ENCODE measurements at regions not wholly inside any gene's neighbourhood (a gene's known extent, or its start where the extent isn't known, plus 50 kb on each side); places are given as distances from the start of the nearest gene placed in this dataset.

DNA sequence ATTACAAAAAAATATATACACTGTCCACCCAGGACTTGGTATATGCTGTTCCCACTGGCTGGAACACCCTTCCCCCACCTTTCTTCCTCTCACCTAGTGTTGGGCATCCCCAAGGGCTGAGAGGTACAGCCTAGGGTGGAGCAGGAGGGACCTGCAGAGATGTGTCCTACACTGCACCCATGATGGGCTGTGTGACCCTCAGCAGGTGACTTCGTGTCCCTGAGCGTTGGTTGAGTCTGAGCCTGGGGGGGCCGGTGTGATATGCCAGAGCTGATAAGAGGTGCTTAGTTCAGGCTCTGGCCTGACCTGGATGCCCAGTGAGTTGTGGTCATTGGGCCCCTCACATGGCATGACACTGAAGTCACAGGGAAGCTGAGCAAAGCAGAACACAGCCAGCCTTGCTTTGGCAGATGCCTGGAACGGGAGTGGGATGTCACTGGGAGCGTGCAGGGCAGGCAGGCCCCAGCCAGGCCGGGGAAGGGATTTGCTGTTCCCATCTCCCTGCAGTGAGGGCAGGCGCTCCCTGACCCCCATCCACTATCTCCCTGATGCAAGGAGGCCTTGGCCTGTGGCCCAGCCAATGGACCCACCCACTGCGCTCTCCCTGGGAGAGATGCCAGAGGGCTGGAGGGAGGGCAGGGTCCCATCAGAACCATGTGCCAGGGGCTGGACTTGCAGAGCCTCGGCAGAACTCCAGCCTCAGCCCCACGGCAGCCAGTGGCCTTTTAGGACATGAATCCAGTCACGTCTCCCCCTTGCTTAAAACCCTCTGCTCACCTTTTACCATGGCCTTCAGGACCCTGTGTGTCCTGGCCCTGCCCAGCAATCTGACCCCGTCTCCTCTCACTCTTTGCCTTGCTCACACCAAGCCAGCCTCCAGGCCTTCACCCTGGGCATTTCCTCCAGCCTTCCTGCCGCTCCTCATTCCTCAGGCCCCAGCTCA is 138.9 kb downstream of the MN1 start:
- no peak for DNase-seq

DNA sequence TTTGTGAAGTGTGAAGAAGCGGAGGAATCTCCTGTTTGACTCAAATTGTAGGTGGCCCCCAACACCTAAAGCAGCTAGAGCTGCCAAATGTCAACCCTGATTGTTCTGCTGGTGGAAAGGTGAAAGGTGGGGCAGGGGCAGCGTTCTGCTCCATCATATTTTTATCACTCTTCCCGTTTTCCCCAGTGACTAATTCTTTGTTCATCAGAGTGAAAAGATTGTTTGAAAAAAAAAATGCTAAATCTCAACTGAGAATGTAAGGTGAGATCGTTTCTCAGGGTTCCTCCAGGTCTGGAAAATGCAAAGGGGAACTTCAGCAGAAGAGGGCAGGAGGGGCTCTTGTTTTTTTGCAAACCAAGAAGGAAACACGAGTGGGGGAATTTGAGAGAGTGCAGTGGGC is 137.7 kb downstream of the MN1 start:
- DNase-seq = no peak

DNA sequence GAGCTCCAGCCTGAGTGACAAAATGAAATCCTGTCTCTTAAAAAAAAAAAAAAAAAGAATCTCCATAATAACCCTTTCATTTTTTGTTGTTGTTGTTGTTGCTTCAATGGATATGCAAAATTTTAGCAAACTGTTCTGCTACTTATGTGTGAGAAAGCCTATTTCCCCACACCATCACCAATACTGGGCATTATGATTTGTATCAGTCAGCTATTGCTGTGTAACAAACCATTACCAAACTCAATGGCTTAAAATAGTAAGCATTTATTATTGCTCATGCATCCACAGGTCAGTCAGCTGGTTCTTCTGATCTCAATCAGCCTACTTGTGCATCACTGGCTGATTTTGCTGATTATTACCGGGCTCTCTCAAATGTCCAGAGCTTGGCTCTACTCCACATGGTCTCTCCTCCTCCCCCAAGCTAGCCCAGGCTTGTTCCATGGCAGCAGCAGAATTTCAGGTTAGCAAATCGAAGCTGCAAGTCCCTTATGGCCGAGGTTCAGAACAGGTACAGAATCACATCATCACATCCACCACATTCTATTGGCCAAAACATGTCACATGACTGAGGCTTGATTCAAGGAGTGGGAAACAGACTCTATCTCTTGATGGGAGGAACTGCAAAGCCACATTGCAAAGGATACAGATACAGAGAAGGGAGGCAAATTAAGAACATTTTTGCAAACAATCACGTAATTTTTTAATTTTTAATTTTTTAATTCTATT is 135.1 kb downstream of the MN1 start:
- DNase-seq = no peak

DNA sequence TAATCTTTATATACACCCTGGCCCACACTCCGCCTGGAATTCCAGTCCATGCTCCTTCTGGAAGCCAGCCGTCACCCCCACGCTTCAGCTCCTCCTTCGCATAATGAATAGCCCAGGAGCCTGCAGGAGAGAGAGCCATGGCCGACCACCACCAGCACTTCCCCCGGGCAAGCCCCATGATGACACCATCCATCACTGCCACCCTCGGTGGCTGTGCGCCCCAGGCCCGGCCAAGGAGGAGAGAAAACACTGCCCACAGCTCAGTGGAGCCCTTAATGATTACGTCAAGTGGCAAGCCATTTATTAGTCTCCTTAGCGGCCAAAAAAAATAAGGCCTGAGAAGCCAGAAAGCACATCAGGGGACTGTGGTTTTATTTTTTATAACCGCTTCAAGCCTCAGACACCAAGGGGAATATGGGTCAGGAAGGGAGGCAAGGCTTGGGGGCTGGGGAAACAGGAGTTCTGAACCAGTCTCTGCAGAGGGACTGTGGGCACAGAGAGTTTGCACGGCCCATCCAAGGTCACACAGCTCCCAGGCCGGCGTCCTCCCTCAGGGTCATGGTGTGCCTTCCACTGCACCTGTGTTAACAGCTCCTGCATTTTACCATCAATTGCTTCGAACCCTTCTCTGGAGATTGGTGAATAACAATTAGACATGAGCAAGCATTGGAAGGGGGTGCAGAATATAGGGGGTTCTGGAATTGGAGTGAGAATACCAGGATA is 134.3 kb downstream of the MN1 start:
- no peak for DNase-seq

DNA sequence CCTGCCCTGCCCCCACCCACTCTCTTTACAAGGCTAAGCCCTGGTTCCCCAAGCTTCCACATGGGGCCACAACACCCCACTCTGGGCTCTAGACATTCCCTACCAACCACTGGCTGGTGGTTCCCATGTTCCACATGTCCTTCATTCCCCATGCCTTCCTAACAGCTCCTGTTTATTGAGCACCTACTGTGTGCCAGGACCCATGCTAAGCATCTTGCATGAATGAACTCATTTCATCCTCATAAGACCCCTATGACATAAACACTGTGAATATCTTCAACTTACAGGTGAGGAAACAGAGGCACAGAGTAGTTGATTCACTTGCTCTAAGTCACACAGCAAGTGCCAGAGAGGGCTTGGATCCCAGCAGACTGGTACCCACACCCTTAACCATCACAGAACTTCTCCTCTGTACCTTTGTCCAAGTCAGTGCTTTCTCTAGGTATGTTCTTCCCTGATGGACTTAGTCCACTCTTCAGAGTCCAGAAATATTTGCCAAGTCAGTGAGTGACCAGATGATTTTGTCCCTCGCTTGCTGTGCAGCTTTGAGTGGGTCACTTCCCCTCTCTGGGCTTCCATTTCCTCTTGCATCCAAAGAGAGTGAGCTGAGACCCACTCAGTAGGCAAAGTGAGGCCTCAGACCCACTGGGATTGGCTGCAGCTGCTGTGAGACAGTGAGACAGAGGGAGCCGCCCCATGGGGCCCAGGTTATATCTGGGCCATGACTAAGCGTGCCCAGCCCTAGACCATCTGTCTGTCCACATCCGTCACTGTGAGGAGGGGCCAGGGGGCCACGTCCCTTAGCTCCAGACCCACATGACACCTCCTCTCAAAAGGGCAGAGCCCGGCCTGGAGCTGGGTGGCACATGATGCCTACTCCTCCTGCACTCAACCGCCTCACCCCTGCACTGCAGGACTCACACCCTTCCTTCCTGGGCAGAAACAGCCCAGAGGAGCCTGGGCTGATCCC is 132.4 kb downstream of the MN1 start:
- DNase-seq = no peak

DNA sequence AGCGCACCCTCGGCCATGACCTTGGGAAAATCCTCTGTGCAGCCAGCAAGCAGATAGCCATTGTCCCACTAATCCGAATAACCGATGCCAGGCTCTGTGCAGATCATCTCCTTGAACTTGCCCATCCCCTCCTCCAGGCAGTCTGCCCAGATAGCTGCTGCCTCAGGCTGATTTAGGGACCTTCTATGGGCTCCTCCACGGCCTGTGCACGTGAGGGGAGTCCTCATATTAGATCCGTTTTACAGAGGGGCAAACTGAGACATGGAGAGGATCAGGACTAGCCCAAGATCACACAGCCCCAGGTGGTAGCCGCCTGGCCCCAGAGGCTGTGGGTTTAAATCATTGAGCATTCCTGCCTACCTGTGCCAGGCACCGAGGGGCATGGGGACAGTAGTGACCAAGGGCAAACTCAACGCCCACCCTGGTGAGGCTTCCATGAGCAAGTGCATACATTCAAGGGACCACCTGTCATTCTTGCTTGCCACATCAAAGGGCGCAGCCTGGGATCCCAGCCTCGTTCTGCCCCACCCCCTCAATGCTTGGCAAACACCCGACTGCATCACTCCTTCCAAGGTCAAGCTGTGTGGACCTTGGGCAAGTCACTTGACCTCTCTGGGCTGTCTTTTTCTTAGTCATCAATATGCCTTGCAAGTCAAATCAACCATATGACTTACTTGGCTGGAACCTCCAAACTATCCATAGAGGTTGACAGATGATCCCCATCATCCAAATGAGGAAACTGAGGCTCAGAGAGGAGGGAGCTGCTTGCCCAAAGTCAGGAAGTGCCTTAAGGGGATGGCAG is 131.6 kb downstream of the MN1 start:
- DNase-seq = no peak

DNA sequence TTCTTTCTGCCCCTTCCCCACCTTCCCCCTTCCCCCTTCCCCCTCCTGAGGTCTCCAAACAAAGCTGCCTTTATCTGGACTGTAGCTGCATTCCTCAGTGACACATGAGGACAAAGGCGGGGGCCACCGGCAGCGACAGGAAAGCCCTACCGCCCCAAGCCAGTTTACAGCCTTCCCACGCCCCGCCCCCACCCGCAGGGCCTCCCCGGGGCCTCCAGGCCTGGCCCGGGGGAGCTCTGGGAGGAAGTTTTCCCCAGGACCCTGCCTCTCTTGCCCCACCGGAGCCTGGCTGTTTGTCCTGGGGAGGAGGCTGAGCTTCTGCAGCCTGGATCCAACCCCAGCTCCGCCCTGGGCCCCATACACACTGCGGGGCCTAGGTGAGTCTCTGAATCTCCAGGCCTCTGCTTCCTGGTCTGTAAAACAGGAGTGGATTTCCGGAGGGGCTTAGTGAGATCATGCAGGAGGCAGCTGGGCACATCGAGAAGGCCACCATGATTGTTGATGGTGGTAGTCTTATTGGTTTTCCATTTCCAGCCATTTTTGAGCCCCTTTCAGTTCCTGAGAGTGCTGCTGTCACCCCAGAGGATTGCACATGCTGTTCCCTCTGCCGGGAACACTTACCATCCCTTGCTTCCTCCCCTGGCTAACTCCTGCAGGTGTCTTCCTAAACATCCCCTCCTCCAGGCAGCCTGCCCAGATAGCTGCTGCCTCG is 130.7 kb downstream of the MN1 start:
- DNase-seq = no peak

DNA sequence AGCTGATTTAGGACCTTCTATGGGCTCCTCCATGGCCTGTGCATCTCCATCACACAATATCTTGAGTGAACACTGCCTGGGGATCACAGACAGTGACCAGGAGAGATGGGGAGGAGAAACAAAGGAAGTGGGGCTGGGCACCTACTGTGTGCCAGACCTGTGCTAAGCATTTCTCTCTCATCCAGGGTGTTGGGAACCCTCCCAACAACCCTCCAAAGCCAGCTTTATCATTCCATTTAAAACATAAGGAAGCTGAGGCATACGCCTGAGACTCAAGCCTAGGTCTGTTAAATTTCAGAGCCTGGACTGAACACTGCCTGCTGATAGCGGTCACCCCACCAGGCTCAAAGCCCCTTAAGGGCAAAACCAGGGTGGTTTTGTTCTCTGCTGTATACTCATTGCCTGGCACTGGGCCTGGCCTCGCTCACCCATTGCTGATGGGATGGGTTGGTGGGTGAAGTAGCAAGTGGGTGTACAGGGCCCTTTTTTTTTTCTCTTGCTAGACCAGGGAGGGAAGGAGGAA is 130.1 kb downstream of the MN1 start:
- no peak for DNase-seq

DNA sequence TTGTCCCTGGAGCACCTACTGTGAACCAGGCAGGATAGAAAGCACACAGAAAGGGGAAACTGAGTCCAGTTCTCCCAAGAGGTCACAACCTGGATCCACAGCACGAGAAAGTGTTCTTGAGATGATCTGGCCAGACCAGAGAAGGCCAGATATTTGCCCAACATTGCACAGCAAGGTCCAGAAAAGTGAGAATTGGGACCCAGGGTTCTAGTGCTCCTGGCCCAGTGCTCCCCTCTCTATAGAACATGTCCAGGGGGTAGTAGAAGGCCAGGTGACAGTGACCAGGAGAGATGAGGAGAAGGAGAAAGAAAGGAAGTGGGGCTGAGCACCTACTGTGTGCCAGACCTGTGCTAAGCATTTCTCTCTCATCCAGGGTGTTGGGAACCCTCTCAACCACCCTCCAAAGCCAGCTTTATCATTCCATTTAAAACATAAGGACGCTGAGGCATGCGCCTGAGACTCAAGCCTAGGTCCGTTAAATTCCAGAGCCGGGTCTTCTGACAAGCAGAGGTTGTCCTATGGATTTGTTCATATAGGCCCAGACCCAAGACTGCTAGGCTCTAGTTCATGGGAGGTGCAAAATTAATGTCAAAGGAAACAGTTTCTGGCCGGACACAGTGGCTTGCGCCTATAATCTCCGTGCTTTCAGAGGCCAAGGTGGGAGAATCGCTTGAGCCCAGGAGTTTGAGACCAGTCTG is 128.7 kb downstream of the MN1 start:
- DNase-seq = no peak

DNA sequence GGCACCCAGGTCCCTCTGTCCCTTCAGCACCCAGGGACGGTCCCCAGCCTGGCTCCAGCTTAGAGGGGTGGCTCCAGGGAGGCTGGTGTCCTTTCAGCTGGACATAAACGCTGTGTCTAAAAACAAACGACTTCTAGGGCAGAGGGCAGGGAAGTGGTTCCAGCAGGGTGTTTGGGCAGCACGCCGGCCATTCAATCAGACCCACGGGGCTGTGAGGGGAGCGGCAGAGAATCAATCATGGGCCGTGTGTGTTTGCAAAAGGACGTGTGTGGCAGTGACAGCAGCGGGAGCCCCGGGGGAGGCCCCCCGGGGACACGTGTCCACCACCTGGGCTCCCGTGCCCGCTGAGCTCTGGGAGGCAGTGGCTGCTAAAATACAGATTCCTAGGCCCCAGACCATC is 127.7 kb downstream of the MN1 start:
- no peak for DNase-seq

DNA sequence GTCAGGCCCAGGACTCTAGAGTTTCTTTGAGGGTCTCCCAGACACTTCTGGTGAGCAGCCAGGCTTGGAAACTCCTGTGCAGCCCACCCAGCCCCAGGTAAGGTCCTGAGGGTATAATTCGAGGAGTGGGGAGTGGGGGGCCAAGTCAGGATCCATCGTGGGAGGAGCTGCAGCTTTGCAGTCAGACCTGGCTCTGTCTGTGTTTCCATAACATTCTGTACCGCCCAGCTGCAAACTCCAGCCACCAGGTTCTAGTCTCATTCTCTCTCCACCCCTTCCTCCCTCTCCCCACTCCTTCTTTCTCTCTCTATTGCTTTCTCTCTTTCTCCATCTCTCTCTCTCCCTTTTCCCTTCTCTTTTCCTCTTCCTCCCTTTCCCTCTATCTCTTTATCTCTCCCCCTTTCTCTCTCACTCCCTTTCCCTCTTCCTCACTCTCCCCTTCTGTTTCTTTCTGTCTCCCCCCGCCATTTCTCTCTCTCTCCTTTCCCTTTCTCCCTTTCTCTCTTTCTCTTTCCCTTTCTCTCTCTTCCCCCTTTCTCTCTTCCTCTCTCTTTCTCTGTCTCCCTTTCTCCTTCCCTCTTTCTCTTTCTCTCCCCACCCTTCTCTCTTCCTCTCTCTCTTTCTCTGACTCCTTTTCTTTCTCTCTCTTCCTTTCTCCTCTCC is 127.2 kb downstream of the MN1 start:
- DNase-seq = no peak

DNA sequence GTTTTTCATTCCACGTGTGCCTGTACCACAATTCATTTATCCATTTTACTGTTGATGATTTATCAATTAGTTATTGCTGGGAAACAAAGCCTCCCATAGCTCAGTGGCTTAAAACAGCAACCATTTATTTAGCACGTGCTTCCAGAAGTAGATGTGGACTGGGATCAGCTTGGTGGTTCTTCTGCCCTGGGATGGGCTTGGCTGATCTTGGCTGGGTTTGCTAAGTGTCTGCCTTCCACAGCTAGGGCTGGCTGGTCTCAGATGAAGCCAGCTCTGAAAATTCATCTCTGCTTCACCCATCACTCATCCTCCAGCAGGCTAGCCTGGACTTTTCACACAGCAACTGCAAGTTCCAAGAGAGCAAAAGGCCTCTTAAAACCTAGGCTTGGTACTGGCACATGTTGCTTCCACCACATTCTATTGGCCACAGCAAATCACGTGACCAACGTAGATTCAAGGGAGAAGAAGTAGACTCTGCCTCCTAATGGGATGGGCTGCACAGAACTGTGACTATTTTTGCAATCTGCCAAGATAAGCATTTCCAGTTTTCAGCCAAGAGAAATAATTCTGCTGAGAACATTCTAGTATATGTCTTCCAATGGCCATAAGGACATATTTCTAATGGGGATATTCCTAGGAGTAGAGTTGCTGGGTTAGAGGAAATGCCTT is 124.9 kb downstream of the MN1 start:
- no peak for DNase-seq

DNA sequence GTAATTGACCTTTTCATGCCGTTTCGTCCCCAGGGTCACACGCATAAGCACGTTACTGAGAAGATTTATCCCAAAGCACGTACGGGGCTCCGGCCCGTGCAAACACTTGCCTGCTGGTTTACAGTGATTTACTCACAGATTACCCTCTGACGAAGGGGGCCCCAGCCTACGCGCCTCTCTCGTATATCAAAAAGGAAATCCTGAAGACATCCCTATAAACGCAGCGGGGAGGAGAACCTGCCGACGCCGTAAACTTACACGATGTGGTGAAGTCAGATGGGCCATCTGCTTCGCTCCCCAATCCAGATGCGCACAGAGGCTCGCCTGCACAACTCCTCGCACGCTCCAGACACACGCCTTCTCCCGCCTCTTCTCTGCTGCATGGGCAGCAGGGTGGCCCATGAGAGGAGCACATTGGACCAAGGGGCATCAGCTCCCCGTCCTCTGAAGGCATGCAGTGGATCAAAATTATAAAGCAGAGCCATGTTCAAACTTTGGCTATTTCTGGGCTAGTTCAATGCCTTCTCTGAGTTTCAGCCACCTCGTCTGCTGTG is 123.6 kb downstream of the MN1 start:
- no peak for DNase-seq

DNA sequence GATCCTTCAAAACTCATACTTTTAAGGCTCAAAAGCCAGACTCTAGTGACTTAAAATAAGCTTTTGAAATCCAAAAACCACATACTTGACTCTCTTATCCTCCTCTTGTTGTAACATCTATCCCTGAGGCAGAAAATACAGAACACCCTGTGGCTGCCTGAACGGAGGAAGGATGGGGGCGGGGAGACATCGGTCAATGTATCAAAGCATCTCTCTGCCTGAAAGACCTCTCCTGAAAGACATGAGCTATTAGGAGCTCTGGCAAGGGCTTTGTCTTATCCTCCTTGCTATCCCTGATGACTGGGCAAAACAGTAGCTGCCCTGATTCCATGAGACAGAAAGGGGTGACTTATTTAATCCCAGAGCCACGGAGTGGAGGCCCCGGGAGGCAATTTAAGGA is 122.4 kb downstream of the MN1 start:
- no peak for DNase-seq

DNA sequence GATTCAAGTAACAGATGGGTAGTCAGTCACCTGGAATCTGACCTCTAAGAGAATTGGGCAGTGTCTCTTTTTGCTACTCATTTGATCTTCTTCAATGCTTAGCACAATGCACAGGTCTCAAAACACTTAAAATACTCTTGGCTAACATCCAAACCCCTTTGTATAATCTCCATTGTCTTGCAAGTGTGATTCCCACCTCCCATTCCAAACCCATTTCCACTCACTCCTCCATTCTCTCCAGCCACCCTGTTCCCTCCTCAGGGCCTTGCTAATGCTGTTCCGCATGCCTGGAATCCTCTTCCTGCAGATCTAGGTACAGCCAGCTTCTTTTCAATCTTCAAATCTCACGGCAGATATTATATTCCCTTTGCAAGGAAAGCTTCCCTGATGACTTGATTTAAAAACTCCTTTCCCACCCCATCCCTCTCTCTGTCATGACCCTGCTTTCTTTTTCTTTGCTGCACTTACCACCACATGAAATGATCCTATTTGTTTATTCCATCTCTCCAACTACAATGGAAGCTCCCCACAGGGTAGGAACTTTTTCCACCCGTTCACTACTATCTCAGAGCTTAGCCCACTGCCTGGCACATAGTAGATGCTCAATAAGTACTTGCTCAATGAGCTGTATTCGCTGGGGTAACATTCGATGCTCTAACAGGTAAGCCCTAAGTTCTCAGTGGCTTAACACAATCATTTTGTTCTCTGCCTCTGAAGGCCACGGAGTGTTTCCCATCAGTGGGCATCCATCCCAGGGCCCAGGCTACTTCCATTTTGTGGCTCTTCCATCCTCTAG is 121.7 kb downstream of the MN1 start:
- no peak for DNase-seq

DNA sequence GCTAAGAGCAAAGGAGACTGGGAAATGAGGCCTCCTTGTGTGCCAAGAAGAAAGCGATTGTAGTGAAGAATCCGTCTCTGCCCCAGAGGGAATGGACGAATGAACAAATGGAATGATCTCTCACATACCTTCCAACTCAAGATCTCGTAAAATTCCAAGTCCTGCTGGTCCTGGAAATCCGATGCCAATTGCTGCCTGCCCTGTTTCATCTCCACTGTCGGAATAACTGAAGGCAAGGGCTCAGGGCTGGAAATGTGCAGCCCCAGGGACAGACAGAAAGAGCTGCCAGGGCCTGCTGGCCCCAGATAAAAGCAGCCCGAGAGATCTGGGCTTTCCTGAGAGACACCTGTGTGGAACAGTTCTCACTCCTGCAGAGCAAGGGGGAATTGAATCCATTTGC is 120.9 kb downstream of the MN1 start:
- DNase-seq = no peak

DNA sequence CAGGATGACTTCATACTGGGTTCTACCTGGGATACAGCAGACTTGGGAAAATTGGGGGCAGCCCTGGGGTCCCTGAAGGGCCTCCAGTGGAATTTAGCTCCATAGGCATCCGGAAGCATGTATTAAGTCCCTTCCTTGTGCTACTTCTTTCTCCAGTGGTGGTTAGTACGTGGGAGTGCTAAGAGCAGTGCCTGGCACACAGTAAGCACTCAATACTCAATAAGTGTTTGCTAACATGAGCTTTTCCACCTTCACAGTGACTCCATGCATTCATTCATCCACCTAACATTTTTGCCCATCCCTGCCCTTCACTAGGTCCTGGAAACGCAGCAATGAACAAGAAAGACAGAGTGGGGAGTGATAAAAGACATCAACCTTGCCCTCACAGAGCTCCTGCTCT is 120.5 kb downstream of the MN1 start:
- no peak for DNase-seq

DNA sequence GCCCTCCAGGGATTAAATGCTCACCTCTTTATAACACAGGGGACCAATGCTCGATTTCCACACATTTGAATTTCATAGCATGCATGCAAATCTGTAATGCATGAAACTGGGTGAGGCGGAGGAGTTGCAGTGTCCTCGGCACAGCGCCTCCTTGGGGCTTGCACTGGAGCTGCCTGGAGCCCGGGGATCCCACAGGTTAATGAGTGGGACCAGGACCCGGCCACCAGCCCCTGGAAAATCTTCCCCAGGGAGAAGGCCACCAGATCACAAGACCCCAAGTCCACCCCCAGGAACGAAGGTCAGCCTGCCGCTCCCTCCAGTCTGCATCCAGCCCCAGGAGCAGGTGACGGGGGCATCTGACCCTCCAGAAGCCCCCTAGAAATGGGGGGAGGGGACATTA is 119.1 kb downstream of the MN1 start:
- no peak for DNase-seq
